ENCODE measurements at regions not wholly inside any gene's neighbourhood (a gene's known extent, or its start where the extent isn't known, plus 50 kb on each side); places are given as distances from the start of the nearest gene placed in this dataset.

DNA sequence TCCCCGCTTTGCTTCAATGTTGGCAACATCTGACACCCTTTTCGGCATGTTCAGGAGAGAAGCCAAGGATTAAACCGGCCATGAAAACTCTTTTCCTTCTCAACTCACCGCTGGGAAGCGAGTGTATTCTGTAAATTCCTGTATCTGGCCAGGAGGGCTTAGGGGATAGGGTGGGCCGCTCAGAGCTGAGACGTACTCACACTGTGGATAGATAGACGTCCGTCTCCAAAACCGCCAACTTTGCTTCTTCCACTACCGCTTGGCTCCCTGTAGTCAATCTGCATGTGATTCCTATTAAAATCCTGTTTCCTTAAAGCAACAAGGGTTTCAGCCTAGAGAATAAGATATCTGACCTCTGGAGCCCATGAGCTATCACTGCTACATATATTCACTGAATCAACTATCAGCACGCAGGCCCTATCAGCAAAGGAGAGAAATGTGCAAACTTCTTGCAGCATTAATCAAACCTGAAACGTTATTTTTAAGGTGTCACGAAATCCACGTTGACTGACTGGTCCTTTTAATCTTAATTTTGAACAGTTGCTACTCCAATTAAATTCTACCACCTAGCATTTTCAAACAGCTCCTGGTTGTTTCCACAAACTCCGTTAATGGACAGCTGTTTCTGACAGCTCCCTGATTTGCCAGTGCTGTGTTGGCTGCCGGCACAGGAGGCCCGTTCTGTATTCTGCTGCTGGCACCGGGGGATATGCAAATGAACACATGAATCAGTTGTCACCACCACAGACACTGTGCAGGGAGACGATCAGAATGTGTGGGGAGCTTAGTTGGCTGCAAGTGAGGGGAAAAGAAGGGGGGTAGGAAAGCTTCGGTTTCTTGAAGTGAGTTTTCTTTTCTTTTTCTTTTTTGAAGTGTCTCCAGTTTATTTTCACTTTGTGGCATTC, 438.9 kb upstream of the ARRDC4 start:
- TF ChIP-seq ARNTL (CRISPR knock-in tag; IDR thresholded peaks at IDR 0.05; ENCODE audit: borderline replicate concordance, low read depth) (no peak), ZFP3 (CRISPR knock-in tag; IDR thresholded peaks at IDR 0.05) (no peak), ISL1 (CRISPR knock-in tag; IDR thresholded peaks at IDR 0.05) (no peak), ZFP30 (CRISPR knock-in tag; IDR thresholded peaks at IDR 0.05) (no peak), CSDC2 (CRISPR knock-in tag; IDR thresholded peaks at IDR 0.05) (no peak), ZNF565 (CRISPR knock-in tag; conservative IDR thresholded peaks at IDR 0.05; ENCODE audit: low read depth) (no peak), RARB (CRISPR knock-in tag; IDR thresholded peaks at IDR 0.05) (no peak), TCF4 (CRISPR knock-in tag; IDR thresholded peaks at IDR 0.05; ENCODE audit: borderline replicate concordance) (no peak)
- TF ChIP-seq, protein P1, sequence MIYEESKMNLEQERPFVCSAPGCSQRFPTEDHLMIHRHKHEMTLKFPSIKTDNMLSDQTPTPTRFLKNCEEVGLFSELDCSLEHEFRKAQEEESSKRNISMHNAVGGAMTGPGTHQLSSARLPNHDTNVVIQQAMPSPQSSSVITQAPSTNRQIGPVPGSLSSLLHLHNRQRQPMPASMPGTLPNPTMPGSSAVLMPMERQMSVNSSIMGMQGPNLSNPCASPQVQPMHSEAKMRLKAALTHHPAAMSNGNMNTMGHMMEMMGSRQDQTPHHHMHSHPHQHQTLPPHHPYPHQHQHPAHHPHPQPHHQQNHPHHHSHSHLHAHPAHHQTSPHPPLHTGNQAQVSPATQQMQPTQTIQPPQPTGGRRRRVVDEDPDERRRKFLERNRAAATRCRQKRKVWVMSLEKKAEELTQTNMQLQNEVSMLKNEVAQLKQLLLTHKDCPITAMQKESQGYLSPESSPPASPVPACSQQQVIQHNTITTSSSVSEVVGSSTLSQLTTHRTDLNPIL (CRISPR knock-in tag; IDR thresholded peaks at IDR 0.05; ENCODE audit: low read depth): no peak
- TF ChIP-seq, protein P2, sequence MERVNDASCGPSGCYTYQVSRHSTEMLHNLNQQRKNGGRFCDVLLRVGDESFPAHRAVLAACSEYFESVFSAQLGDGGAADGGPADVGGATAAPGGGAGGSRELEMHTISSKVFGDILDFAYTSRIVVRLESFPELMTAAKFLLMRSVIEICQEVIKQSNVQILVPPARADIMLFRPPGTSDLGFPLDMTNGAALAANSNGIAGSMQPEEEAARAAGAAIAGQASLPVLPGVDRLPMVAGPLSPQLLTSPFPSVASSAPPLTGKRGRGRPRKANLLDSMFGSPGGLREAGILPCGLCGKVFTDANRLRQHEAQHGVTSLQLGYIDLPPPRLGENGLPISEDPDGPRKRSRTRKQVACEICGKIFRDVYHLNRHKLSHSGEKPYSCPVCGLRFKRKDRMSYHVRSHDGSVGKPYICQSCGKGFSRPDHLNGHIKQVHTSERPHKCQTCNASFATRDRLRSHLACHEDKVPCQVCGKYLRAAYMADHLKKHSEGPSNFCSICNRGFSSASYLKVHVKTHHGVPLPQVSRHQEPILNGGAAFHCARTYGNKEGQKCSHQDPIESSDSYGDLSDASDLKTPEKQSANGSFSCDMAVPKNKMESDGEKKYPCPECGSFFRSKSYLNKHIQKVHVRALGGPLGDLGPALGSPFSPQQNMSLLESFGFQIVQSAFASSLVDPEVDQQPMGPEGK (CRISPR knock-in tag; IDR thresholded peaks at IDR 0.05; ENCODE audit: borderline replicate concordance): no peak

Measured in SK-N-SH treated with all-trans-retinoic acid at 6 μM for 48 hours (cell line).